RWPE2 (cell line): ENCODE measurements at regions not wholly inside any gene's neighbourhood (a gene's known extent, or its start where the extent isn't known, plus 50 kb on each side); places are given as distances from the start of the nearest gene placed in this dataset.

ENCODE experiments used
- ATAC-seq: fragments of 200-7000 bp; cut with Tn5 transposase; 3 replicates; pipeline ENCODE4 v1.9.1; 2021; ENCODE audit warnings: low read depth
- DNase-seq: peaks from one replicate; pipeline ENCODE4 v3.0.0-alpha.2; 2020; ENCODE audit warnings: low spot score
- H3K27ac ChIP-seq: fragments of 450-650 bp; 2 replicates; pipeline ENCODE4 v1.5.1; 2017; ENCODE audit warnings: mild to moderate bottlenecking; ENCODE audit not compliant: poor library complexity, severe bottlenecking
- H3K27me3 ChIP-seq: fragments of 250-450 bp; sonication (Bioruptor Pico); 2 replicates; pipeline ENCODE4 v1.5.1; 2021; ENCODE audit warnings: mild to moderate bottlenecking, moderate library complexity; ENCODE audit not compliant: insufficient read depth, poor library complexity, severe bottlenecking
- H3K36me3 ChIP-seq: fragments of 250-450 bp; sonication (Bioruptor Pico); 2 replicates; pipeline ENCODE4 v1.5.1; 2020; ENCODE audit warnings: low read depth, mild to moderate bottlenecking, moderate library complexity
- H3K4me1 ChIP-seq: fragments of 250-450 bp; sonication (Bioruptor Pico); 2 replicates; pipeline ENCODE4 v1.5.1; 2021; ENCODE audit warnings: mild to moderate bottlenecking, moderate library complexity; ENCODE audit not compliant: insufficient read depth, poor library complexity, severe bottlenecking
- H3K4me3 ChIP-seq: fragments of 250-450 bp; sonication (Bioruptor Pico); 2 replicates; pipeline ENCODE4 v1.5.1; 2021; ENCODE audit warnings: mild to moderate bottlenecking, moderate library complexity; ENCODE audit not compliant: severe bottlenecking
- H3K9me3 ChIP-seq: fragments of 250-450 bp; sonication (Bioruptor Pico); 2 replicates; pipeline ENCODE4 v1.5.1; 2021; ENCODE audit warnings: mild to moderate bottlenecking, moderate library complexity; ENCODE audit not compliant: severe bottlenecking
- CTCF ChIP-seq: fragments of 450-650 bp; IDR thresholded peaks from one replicate; pipeline ENCODE4 v1.5.1; 2017; ENCODE audit warnings: mild to moderate bottlenecking, moderate library complexity; ENCODE audit not compliant: poor library complexity, severe bottlenecking

DNA sequence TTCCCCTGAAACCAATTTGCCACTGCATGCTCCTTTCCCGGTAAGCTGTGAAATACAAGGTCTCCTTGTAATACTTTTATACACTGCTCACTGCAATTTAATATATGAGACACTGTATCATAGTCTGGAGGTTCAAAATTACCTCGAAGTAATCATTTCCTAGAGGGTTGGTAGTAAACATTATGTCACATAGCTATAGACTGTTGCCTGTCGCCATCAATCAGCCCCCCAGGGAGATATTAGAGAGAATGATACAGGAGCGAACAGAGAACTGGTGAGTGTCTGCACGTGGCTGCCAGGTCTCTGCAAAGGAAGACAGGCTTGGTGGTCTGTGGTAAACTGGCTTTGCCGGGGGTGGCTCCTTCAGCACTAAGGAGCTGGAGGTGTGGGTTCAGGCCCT, 165.5 kb upstream of the WSCD2 start:
- ATAC-seq = no peak
- H3K27ac ChIP-seq = no peak overlapping the region
- TF ChIP-seq CTCF = no peak
- no peaks in the 10 kb centered on the region for H3K9me3 ChIP-seq
- no peaks in the 10 kb centered on the region for H3K36me3 ChIP-seq
- no peaks in the 10 kb centered on the region for H3K27me3 ChIP-seq
- no peaks in the 10 kb centered on the region for H3K4me1 ChIP-seq
- no peak overlapping the region for H3K4me3 ChIP-seq
- DNase-seq = no peak

GRCh38 chr12:107967170-107967569, 161.9 kb upstream of the WSCD2 start:
- no peak for ATAC-seq
- Histone ChIP-seq H3K27ac (no peak overlapping the region), H3K36me3 (no peaks in the 10 kb centered on the region), H3K27me3 (peaks cover 3% of the 10 kb centered on the region), H3K9me3 (no peaks in the 10 kb centered on the region), H3K4me1 (no peaks in the 10 kb centered on the region), H3K4me3 (no peak overlapping the region)
- no peak for DNase-seq
- no peak for TF ChIP-seq CTCF

DNA sequence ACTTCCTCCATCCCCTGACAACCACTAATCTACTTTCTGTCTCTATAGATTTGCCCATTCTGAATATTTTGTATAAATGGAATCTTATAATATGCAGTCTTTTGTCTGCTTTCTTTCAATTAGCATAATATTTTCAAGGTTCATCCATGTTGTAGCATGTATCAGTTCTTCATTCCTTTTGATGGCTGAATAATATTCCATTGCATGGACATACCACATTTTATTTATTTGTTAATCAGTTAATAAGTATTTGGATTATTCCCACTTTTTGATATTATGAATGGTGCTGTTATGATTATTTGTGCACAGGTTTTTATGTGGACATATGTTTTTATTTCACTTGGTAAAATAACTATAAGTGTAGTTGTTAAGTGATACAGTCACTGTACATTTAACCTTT, 155.1 kb upstream of the WSCD2 start:
- H3K4me3 ChIP-seq = no peak overlapping the region
- no peaks in the 10 kb centered on the region for H3K36me3 ChIP-seq
- H3K4me1 ChIP-seq = no peaks in the 10 kb centered on the region
- no peak for DNase-seq
- H3K27me3 ChIP-seq = peaks cover 14% of the 10 kb centered on the region
- TF ChIP-seq CTCF = no peak
- no peaks in the 10 kb centered on the region for H3K9me3 ChIP-seq
- H3K27ac ChIP-seq = no peak overlapping the region
- no peak for ATAC-seq

- H3K4me1 ChIP-seq = no peaks in the 10 kb centered on the region
- peaks cover 17% of the 10 kb centered on the region for H3K27me3 ChIP-seq
- ATAC-seq (no peak), DNase-seq (no peak)
- no peak overlapping the region for H3K27ac ChIP-seq
- TF ChIP-seq CTCF = no peak
- H3K36me3 ChIP-seq = no peaks in the 10 kb centered on the region
- H3K9me3 ChIP-seq = no peaks in the 10 kb centered on the region
- H3K4me3 ChIP-seq = no peak overlapping the region
Observed at GRCh38 chr12:107976331-107976730, 152.8 kb upstream of the WSCD2 start.

DNA sequence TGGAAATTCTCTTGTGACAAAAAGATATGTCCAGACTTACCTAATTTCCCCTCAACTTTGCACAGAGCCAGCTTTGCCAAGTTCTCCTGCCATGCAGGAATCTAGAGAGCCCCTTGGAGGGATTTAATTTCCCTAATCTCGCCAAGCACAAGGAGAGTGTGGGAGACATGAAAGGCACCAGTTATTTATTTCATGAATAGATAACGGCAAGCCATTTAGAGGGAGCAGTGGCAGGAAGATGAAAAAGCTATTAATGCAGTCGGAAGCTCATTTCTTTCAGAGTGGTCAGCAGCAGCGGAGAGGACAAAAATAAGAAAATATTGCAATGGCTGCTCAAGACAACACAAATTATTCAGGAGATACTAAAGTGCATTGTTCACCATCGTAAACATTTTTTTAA, 150.9 kb upstream of the WSCD2 start:
- H3K27me3 ChIP-seq = peaks cover 17% of the 10 kb centered on the region
- no peak overlapping the region for H3K27ac ChIP-seq
- no peaks in the 10 kb centered on the region for H3K9me3 ChIP-seq
- H3K36me3 ChIP-seq = no peaks in the 10 kb centered on the region
- no peak overlapping the region for H3K4me3 ChIP-seq
- no peak for ATAC-seq
- no peak for TF ChIP-seq CTCF
- no peak for DNase-seq
- H3K4me1 ChIP-seq = no peaks in the 10 kb centered on the region
